ENCODE measurements at regions not wholly inside any gene's neighbourhood (a gene's known extent, or its start where the extent isn't known, plus 50 kb on each side); places are given as distances from the start of the nearest gene placed in this dataset.

GRCh38 chr21:28669971-28670653 lies 322.6 kb downstream of the LTN1 start:
- DNase-seq (ENCODE audit: low read depth) = no peak
- no peak for TF ChIP-seq CTCF (conservative IDR thresholded peaks at IDR 0.05; ENCODE audit: low read depth, low read length)
- H3K4me3 ChIP-seq (ENCODE audit: low read depth, low read length) = no peak overlapping the region

- H3K4me3 ChIP-seq (ENCODE audit: low read depth, low read length) = no peak overlapping the region
- TF ChIP-seq CTCF (conservative IDR thresholded peaks at IDR 0.05; ENCODE audit: low read depth, low read length) = no peak
- no peak for DNase-seq (ENCODE audit: low read depth)
Observed at GRCh38 chr21:28669321-28669720, 323.4 kb downstream of the LTN1 start.

- no peak overlapping the region for H3K4me3 ChIP-seq (ENCODE audit: low read depth, low read length)
- TF ChIP-seq CTCF (conservative IDR thresholded peaks at IDR 0.05; ENCODE audit: low read depth, low read length) = no peak
- no peak for DNase-seq (ENCODE audit: low read depth)
Observed at GRCh38 chr21:28663754-28664153, 328.9 kb downstream of the LTN1 start.

GRCh38 chr21:28663111-28663693 lies 329.5 kb downstream of the LTN1 start:
- no peak overlapping the region for H3K4me3 ChIP-seq (ENCODE audit: low read depth, low read length)
- no peak for DNase-seq (ENCODE audit: low read depth)
- no peak for TF ChIP-seq CTCF (conservative IDR thresholded peaks at IDR 0.05; ENCODE audit: low read depth, low read length)

GRCh38 chr21:28657566-28657965 lies 335.1 kb downstream of the LTN1 start:
- TF ChIP-seq CTCF (conservative IDR thresholded peaks at IDR 0.05; ENCODE audit: low read depth, low read length) = no peak
- no peak for DNase-seq (ENCODE audit: low read depth)
- H3K4me3 ChIP-seq (ENCODE audit: low read depth, low read length) = no peak overlapping the region

- no peak for DNase-seq (ENCODE audit: low read depth)
- H3K4me3 ChIP-seq (ENCODE audit: low read depth, low read length) = no peak overlapping the region
- no peak for TF ChIP-seq CTCF (conservative IDR thresholded peaks at IDR 0.05; ENCODE audit: low read depth, low read length)
Observed at GRCh38 chr21:28655471-28655870, 337.2 kb downstream of the LTN1 start.

GRCh38 chr21:28654406-28654805 lies 338.3 kb downstream of the LTN1 start:
- no peak overlapping the region for H3K4me3 ChIP-seq (ENCODE audit: low read depth, low read length)
- no peak for TF ChIP-seq CTCF (conservative IDR thresholded peaks at IDR 0.05; ENCODE audit: low read depth, low read length)
- no peak for DNase-seq (ENCODE audit: low read depth)

Measured in choroid plexus epithelial cell (primary cell).